DMS 273 (cell line): ENCODE measurements at regions not wholly inside any gene's neighbourhood (a gene's known extent, or its start where the extent isn't known, plus 50 kb on each side); places are given as distances from the start of the nearest gene placed in this dataset.

ENCODE experiments used
- DNase-seq: peaks from one replicate; lab custom pipeline; 2025; ENCODE audit not compliant: unreplicated experiment; lab: John Stamatoyannopoulos, UW

DNA sequence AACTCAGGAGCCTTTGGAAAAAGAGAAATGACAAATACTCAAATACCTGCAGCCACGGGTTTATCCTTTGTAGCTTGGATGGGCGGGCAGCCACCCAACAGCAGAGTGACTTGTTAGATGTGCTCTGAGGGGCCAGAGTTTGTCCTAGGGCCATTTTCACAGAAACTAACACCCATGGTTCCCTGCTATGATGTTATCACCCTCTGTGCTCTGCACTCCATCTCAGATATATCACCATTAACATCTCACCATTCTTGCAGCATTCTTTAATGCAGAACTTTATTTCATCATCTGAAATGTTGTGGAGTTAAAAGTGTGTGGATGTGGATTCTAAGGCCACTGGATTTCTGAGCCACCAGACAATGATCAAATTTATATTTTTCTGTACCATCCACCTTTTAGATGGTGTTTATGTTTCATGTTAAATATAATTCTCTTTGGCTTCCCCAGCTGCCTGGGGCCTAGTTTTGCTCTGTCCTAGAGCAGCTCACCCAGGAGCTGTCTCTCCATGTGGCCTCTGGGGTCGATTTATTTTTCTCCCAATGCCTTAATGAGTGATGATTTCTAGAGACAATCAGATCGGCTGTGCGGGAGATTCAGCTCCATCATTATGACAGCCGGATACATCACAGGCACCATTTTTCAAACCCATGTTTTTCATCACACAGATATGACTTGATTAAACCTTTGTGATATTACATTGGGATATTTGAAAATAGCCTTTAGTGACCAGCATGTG, 380.8 kb downstream of the BCOR start:
- no peak for DNase-seq

- no peak for DNase-seq
Observed at GRCh38 chrX:39718981-39719380, 378.8 kb downstream of the BCOR start.

DNA sequence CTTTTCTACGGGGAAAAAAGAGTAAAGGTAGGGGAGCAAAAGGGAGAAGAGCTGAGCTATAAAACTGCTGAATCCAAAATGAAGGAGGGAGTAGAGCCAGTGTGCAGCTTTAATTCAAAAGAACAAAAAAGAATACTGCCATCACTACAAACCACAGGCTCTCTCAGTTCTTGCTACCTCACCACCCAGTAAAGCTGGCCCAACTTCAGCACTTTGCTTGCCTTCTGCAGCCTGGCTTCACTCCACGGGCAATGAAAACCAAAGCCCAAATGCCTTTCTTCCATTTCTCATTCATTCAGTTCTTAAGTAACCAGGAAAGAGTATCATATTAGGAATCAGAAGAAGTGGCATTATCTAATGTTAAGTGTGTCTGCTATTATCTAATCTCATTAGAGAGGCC, 376.8 kb downstream of the BCOR start:
- DNase-seq, result peak; percentile 26

- no peak for DNase-seq
Observed at GRCh38 chrX:39721566-39722279, 376.0 kb downstream of the BCOR start.

DNA sequence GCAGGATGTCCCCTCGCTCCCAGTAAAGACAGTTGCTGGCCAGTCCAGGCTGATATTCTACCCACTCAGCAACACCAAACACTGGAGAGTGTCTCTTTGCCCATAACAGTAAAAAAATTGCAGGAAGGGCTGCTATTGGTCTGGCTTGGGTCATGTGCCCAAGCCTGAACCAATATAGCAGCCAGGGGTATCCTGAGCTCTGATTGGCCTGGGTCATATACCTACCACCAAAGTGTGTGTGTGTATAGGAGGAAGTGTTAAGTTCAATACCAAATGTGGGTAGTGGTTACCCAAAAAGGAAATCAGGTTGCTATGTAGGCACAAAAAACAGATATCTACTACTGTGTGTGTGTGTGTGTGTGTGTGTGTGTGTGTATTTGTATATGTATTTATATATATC, 373.2 kb downstream of the BCOR start:
- no peak for DNase-seq

DNA sequence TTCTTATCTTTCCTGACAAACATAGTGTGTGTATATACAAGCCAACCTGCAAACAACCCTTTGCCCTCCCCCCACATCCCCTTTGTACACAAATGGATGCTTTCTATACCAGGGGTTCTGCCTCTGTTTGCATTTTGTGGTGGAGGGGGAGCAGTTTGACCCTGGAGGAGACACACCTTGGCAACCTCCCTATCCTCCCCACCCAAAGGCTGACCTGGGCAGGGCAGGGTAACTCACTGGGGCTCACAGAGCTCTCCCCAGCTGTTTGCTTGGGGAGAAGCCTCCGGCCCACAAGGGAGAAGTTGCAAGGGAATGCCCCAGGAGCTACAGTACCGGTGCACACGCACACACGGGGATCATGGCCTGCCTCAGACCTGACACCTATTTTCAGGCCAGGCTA, 372.6 kb downstream of the BCOR start:
- DNase-seq, result no peak

- no peak for DNase-seq
Observed at GRCh38 chrX:39725928-39726619, 371.7 kb downstream of the BCOR start.

DNA sequence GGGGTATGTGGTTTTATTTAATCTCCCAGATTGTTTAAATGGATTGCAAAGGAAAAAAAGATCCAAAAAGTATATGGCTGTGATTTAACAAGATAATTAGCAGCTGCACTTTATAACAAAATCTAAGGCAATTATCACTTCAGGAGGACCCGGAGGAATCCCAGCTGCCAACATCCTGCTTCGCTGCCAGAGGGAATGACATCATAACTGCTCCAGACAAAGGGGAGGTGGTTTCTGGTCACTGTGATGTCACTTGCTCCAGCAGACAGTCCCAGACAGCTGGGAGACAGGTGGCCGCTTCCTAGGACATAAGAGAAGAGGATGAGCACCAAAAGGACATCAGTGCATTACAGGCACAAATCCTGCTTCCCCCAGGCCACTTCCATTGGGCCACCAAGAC, 371.0 kb downstream of the BCOR start:
- DNase-seq, result peak; percentile 70

DNA sequence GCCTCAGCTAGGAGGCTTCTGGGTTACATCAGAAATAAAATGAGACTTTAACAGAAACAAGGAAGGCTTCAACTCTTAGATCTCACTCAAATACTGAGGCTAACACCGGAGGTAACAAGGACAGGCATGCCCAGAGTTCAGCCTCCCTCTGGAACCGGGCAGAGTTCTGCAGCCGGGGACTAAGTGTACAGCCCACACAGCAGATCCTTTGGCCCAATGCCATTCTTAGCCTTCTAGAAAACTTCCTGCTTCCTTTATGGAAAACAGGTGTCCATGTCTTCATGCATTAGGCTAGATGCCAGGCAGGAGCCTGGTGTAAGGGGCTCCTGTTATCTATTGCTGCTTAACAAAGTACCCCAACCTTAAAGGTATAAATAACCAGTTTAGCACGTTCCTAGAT, 369.7 kb downstream of the BCOR start:
- peak; percentile 53 for DNase-seq

- no peak for DNase-seq
Observed at GRCh38 chrX:39728852-39729598, 368.7 kb downstream of the BCOR start.

DNA sequence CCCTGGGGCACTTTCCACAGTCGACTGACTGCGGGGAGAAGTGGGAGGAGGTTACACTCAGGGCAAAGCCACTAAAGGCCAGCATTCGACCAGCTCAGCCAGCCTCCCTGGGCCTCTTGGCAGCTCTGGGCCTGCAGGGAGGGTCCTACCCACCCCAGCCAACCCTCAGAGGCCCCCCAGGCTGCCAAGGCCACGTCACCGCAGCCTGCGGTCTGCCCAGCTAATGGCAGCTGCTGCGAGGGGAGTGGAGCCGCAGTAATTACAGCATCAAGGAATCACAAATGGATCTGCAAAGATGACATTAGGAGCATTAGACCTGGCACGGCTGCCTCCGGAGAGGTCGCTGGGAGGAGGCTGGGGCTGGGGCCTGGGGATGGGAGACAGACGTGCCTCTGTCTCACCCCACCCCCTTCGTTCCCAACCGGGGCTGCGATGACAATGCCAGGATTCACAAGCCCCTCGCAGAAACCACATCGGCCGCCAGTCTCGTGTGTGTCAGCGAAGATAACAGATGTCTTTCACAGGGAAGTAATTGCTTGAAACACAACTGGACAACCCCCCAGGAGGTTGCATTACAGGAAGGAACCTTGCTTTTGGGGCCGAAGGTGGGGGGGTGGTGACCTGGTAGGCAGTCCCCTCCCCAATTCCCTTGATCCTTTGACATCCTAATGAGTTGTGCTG, 367.6 kb downstream of the BCOR start:
- DNase-seq, result peak; percentile 76

DNA sequence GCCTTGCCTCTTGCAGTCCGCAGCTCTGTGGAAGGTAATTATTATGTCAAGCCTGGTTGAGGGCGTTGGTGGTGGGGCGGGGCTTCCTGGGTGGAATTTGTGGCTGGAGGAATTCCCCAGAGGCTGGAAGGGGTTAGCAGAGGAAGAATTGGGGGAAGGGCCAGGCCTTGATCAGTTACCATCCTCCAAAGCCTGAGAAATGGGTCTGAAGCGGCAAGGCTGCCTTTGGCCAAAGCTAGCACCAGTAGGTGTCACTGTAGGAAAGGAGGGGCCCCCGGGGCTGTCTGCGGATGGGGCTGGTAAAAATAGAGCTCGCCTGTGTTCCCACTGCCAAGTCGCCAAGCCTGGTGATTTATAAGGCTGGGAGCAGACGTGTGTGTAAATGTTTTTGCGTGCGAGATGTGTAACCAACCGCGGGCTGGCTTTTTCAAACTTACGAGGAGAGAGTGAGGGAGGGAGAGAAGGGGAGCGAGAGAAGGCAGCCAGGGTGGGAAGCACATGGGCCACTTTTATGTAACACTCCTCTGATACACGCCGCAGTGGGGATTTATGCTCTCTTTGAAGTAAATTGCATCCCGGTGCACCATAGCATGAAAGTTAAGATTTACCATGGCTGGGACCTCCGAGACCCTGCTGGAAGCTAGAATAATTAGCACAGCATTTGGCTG, 367.0 kb downstream of the BCOR start:
- peak; percentile 83 for DNase-seq

DNA sequence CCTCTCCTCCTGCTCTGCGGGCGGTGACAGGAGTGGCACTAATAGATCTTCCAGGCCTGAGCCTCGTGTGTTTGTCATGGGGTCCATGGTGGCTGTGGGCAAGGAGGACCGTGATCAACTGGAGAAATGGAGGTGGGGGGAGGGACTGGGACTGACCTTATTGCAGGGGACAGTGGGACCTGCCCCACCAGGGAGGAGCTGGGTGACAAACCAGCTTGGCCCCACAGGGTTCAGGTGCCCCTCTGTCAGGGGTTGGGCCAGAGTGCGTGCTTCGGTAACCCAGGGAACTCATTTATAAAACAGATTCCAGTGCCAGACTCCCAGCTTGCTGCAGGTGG, 366.5 kb downstream of the BCOR start:
- DNase-seq, result no peak

- DNase-seq, result peak; percentile 20
Observed at GRCh38 chrX:39731735-39732134, 366.0 kb downstream of the BCOR start.

- DNase-seq, result no peak
Observed at GRCh38 chrX:39733745-39734144, 364.0 kb downstream of the BCOR start.

DNA sequence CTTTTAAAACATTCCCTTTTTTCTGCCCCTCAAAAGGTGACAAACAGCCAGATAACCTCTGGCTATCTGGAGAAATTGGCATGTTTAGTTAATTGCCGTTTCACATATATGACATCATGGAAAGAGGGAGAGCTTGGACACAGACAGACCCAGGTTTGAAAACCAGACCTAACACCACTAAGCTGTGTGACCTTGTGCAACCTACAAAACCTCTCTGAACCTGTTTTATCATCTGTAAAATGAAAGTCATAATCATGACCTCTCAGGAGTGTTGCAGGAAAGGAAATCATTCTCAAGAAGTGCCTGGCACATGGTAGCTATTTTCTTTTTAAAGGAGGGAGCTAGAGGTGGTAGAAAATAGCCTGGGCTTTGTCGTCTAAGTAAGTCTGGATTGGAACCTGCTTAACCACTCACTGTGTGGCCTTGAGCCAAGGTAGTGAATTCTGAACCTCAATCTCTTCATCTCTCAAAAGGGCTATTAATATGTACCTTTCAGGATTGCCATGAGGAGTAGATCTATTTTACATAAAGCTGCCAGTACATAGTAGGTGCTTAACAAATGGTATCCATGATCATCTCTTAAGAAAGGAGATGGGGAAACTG, 363.5 kb downstream of the BCOR start:
- DNase-seq, result no peak

GRCh38 chrX:39736216-39737211, 361.2 kb downstream of the BCOR start:
- peak; percentile 19 for DNase-seq

DNA sequence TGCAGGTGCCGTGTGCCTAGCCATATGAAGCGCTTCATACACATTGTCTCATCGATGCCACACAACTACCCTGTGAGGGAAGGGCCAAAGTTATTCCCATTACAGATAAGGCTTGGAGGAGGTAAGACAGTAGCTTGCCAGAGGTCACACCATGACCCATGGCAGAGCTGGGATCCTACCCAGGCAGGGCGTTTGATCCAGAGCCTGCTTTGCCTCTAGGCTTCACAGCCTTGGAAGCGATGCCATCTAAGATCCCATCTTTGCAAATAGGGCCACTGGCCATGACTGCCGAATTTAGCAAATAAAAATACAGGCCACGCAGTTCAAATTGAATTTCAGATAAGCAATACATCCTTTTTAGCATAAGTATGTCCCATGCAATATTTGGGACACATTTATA, 358.2 kb downstream of the BCOR start:
- DNase-seq, result no peak

GRCh38 chrX:39740078-39740477, 357.7 kb downstream of the BCOR start:
- DNase-seq, result no peak
